ENCODE measurements at regions not wholly inside any gene's neighbourhood (a gene's known extent, or its start where the extent isn't known, plus 50 kb on each side); places are given as distances from the start of the nearest gene placed in this dataset.

GRCh38 chr13:85592211-85592610 is 207.0 kb downstream of the SLITRK6 start:
- no peak for TF ChIP-seq CTCF (conservative IDR thresholded peaks at IDR 0.05; ENCODE audit: low read length)
- TF ChIP-seq EZH2phosphoT487 (IDR thresholded peaks at IDR 0.05; ENCODE audit: borderline replicate concordance, low read depth, low read length) = no peak
